ENCODE measurements at regions not wholly inside any gene's neighbourhood (a gene's known extent, or its start where the extent isn't known, plus 50 kb on each side); places are given as distances from the start of the nearest gene placed in this dataset.

- TF ChIP-seq YY1 (IDR thresholded peaks at IDR 0.05; ENCODE audit: insufficient read depth, insufficient read length) (no peak), ZNF274 (IDR thresholded peaks at IDR 0.05; ENCODE audit: low read depth, low read length) (no peak)
Observed at GRCh38 chr12:77116277-77116676, 50.9 kb upstream of the E2F7 start.

Data from NT2/D1 (cell line).